Thoracic aorta (tissue), 2 donors: ENCODE measurements at regions not wholly inside any gene's neighbourhood (a gene's known extent, or its start where the extent isn't known, plus 50 kb on each side); places are given as distances from the start of the nearest gene placed in this dataset.

ENCODE experiments used
- ATAC-seq: fragments of 150-250 bp; one replicate; pipeline ENCODE4 v1.8.0; 2017; ENCODE audit warnings: low read depth; ENCODE audit not compliant: insufficient number of reproducible peaks, low FRiP score
- DNase-seq: peaks from one replicate; pipeline ENCODE4 v3.0.0-alpha.2; 2020; ENCODE audit warnings: low spot score
- H3K27ac ChIP-seq, 2 donors: fragments of 200-600 bp; sonication (generic); 1 replicate in 1 of 2; 2 replicates in 1 of 2; pipeline ENCODE4 v1.5.1; 2016; ENCODE audit warnings: mild to moderate bottlenecking in 2 of 2, moderate library complexity in 2 of 2
- H3K27me3 ChIP-seq: fragments of 200-600 bp; sonication (generic); replicated peaks from 2 replicates; pipeline ENCODE4 v1.6.0; 2016; ENCODE audit warnings: mild to moderate bottlenecking; ENCODE audit not compliant: insufficient read depth
- H3K36me3 ChIP-seq: fragments of 200-600 bp; sonication (generic); one replicate; pipeline ENCODE4 v1.5.1; 2016
- H3K4me1 ChIP-seq, 2 donors: fragments of 200-600 bp; sonication (generic); 1 replicate in 1 of 2; 2 replicates in 1 of 2; pipeline versions ENCODE4 v1.5.1 to v1.6.0; 2016; ENCODE audit warnings: low read depth in 2 of 2, mild to moderate bottlenecking in 1 of 2; ENCODE audit not compliant: control insufficient read depth in 1 of 2
- H3K4me3 ChIP-seq: fragments of 200-600 bp; sonication (generic); 2 replicates; pipeline ENCODE4 v1.5.1; 2016; ENCODE audit warnings: mild to moderate bottlenecking
- H3K9me3 ChIP-seq: fragments of 200-600 bp; sonication (generic); 2 replicates; pipeline ENCODE4 v1.5.1; 2016
- CTCF ChIP-seq: fragments of 200-600 bp; sonication (generic); IDR thresholded peaks from one replicate; pipeline ENCODE4 v1.5.1; 2019; ENCODE audit warnings: antibody characterized with exemption

DNA sequence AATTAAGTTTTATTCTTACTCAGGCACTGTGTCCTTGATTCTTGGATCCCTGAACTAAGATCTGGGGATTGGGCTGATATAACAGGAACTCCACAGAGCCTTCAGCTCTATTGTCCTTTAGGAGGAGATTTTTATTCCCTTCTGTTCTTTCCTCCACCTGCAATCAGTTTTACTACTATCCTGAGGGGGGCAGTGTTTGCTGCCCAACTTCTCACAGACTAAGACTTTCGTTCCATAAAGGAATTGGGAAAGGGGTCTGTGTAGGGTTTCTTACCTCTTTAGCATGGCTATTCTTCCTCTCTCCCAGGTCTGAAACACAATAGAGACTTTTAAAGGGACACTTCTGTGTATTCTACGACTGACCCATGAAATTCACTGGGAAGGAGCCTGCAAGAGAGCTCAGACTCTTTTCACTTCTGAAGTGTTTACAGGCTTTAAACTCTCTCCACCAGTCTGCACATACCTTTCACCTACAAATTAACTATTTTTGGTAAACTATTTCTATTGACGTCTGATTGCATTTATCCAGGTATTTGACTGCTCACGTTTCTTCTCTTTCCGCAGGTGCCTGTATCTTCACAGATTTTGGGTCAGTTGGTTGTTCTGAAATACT, 103.3 kb upstream of the DEPDC1 start:
- peaks cover 0 to 6% of the 10 kb centered on the region in 2 donors for H3K4me1 ChIP-seq

GRCh38 chr1:68608289-68608688, 111.4 kb upstream of the DEPDC1 start:
- TF ChIP-seq CTCF, result no peak
- no peak for ATAC-seq

More for the DNA sequence above, 103.3 kb upstream of the DEPDC1 start:
- no peak overlapping the region for H3K4me3 ChIP-seq
- H3K9me3 ChIP-seq, result no peaks in the 10 kb centered on the region
- no peaks in the 10 kb centered on the region for H3K36me3 ChIP-seq
- no peaks in the 10 kb centered on the region for H3K27me3 ChIP-seq
- DNase-seq, result no peak
- no peak overlapping the region for H3K27ac ChIP-seq
- peak; percentile 60 for TF ChIP-seq CTCF
- no peak for ATAC-seq

DNA sequence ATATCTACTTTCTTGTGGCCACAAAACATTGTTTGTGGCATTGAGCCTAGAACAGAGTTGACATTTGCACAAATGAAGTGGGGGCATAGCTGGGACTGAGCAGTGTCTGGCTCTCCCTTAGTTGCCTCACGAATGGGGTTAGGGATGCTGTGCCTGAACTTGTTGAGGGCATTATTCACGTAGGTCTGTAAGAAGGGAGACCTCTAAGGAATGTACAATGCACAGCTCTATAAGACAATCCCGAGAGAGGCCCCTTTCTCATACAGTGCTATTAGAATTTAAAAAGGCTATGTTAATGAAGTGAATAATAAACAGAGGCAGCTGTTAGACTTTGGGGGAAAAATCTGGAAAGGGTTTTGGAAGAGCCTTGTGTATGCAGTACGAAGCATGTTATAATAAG, 118.4 kb upstream of the DEPDC1 start:
- Histone ChIP-seq H3K36me3 (no peaks in the 10 kb centered on the region), H3K9me3 (peaks cover 7% of the 10 kb centered on the region), H3K27ac (no peak overlapping the region), H3K27me3 (no peaks in the 10 kb centered on the region), H3K4me3 (no peak overlapping the region), H3K4me1 (no peaks in the 10 kb centered on the region)
- ATAC-seq (no peak), DNase-seq (no peak)
- TF ChIP-seq CTCF, result no peak

More at GRCh38 chr1:68608289-68608688, 111.4 kb upstream of the DEPDC1 start:
- no peak overlapping the region for H3K27ac ChIP-seq
- H3K27me3 ChIP-seq, result no peaks in the 10 kb centered on the region
- H3K4me1 ChIP-seq, result no peaks in the 10 kb centered on the region
- peaks cover 7% of the 10 kb centered on the region for H3K9me3 ChIP-seq
- H3K4me3 ChIP-seq, result no peak overlapping the region
- no peaks in the 10 kb centered on the region for H3K36me3 ChIP-seq
- DNase-seq, result no peak

- Histone ChIP-seq H3K4me1 (no peaks in the 10 kb centered on the region), H3K36me3 (no peaks in the 10 kb centered on the region), H3K27me3 (no peaks in the 10 kb centered on the region), H3K27ac (no peak overlapping the region), H3K9me3 (peaks cover 6% of the 10 kb centered on the region), H3K4me3 (no peak overlapping the region)
- ATAC-seq (no peak), DNase-seq (no peak)
- TF ChIP-seq CTCF, result no peak
Measured at GRCh38 chr1:68617942-68618341, 121.1 kb upstream of the DEPDC1 start.

DNA sequence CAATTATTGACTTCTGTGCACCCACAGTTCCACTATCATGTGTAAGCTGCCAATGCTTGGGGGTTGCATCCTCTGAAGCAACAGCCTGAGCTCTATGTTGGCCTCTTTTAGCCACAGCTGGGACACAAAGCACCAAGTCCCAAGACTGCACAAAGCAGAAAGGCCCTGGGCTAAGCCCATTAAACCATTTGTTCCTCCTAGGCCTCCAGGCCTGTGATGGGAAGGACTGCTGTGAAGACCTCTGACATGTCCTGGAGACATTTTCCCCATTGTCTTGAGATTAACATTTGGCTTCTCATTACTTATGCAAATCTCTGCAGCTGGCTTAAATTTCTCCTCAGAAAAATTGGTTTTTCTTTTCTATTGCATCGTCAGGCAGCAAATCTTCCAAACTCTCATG, 123.7 kb upstream of the DEPDC1 start:
- peaks cover 6% of the 10 kb centered on the region for H3K9me3 ChIP-seq
- no peak for ATAC-seq
- TF ChIP-seq CTCF, result no peak

More for the DNA sequence above, 123.7 kb upstream of the DEPDC1 start:
- DNase-seq, result no peak
- H3K4me3 ChIP-seq, result no peak overlapping the region
- H3K36me3 ChIP-seq, result no peaks in the 10 kb centered on the region
- H3K4me1 ChIP-seq, result peaks cover 3 to 10% of the 10 kb centered on the region in 2 donors
- no peaks in the 10 kb centered on the region for H3K27me3 ChIP-seq
- H3K27ac ChIP-seq, result no peak overlapping the region
